ENCODE measurements at regions not wholly inside any gene's neighbourhood (a gene's known extent, or its start where the extent isn't known, plus 50 kb on each side); places are given as distances from the start of the nearest gene placed in this dataset.
"Not testable (repeated sequence)": the region's sequence is repeated elsewhere in the genome, so short reads cannot be mapped to it uniquely, and the experiment has no call there.

DNA sequence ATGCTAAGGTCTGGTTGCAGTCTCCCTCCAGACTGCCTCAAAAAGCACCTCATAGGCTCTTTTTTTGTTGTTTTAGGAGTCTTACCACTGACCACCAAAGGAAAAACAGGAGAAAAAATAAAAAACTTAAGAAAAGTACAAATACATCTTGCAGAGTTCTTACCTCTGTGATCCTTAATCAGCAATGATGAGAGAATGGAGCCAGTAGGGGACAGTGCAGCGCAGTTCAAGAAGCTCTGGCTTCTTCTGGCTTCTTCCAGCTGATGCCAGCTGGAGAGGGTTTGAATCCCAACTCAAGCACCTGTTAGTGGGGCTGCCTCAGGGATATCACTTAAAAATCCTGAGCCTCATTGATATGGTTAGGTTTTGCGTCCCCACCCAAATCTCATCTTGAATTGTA is 223.3 kb upstream of the ISX start:
- FAIRE-seq (no peak), ATAC-seq (no peak), DNase-seq (ENCODE audit: low read depth in 1 of 2, low spot score in 1 of 2) (no peak)
- H3K27ac ChIP-seq, result no peak overlapping the region
- H3K4me3 ChIP-seq, result no peak overlapping the region
- ChIA-PET CTCF (no interaction called here), POLR2A (no interaction called here)
- TF ChIP-seq RFX5 (IDR thresholded peaks at IDR 0.05) (no peak), POLR2AphosphoS2 (conservative IDR thresholded peaks at IDR 0.05; ENCODE audit: low read length) (no peak), EHF (CRISPR knock-in tag; IDR thresholded peaks at IDR 0.05) (no peak), PHF8 (IDR thresholded peaks at IDR 0.05; ENCODE audit: borderline replicate concordance, low read depth) (no peak), GATA3 (IDR thresholded peaks at IDR 0.05; ENCODE audit: borderline replicate concordance) (no peak), MYC (IDR thresholded peaks at IDR 0.05; ENCODE audit: borderline replicate concordance, low read length) (no peak), JUNB (IDR thresholded peaks at IDR 0.05) (no peak), ESRRA (IDR thresholded peaks at IDR 0.05; ENCODE audit: borderline replicate concordance, low read length) (no peak), HOXB5 (CRISPR knock-in tag; IDR thresholded peaks at IDR 0.05) (no peak), CBX2 (IDR thresholded peaks at IDR 0.05; ENCODE audit: borderline replicate concordance, low read depth) (no peak), MAZ (IDR thresholded peaks at IDR 0.05; ENCODE audit: borderline replicate concordance, low read depth, low read length) (no peak), EHMT2 (IDR thresholded peaks at IDR 0.05; ENCODE audit: low read depth) (no peak), ZC3H11A (IDR thresholded peaks at IDR 0.05) (no peak), NPAS2 (CRISPR knock-in tag; IDR thresholded peaks at IDR 0.05; ENCODE audit: borderline replicate concordance) (no peak), ZFP36 (IDR thresholded peaks at IDR 0.05; ENCODE audit: borderline replicate concordance, partially characterized antibody) (no peak)
- TF ChIP-seq, protein P1, sequence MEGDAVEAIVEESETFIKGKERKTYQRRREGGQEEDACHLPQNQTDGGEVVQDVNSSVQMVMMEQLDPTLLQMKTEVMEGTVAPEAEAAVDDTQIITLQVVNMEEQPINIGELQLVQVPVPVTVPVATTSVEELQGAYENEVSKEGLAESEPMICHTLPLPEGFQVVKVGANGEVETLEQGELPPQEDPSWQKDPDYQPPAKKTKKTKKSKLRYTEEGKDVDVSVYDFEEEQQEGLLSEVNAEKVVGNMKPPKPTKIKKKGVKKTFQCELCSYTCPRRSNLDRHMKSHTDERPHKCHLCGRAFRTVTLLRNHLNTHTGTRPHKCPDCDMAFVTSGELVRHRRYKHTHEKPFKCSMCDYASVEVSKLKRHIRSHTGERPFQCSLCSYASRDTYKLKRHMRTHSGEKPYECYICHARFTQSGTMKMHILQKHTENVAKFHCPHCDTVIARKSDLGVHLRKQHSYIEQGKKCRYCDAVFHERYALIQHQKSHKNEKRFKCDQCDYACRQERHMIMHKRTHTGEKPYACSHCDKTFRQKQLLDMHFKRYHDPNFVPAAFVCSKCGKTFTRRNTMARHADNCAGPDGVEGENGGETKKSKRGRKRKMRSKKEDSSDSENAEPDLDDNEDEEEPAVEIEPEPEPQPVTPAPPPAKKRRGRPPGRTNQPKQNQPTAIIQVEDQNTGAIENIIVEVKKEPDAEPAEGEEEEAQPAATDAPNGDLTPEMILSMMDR (IDR thresholded peaks at IDR 0.05), result no peak
- TF ChIP-seq, protein P2, sequence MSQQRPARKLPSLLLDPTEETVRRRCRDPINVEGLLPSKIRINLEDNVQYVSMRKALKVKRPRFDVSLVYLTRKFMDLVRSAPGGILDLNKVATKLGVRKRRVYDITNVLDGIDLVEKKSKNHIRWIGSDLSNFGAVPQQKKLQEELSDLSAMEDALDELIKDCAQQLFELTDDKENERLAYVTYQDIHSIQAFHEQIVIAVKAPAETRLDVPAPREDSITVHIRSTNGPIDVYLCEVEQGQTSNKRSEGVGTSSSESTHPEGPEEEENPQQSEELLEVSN (IDR thresholded peaks at IDR 0.05; ENCODE audit: borderline replicate concordance, low read depth), result no peak
- TF ChIP-seq, protein P3, sequence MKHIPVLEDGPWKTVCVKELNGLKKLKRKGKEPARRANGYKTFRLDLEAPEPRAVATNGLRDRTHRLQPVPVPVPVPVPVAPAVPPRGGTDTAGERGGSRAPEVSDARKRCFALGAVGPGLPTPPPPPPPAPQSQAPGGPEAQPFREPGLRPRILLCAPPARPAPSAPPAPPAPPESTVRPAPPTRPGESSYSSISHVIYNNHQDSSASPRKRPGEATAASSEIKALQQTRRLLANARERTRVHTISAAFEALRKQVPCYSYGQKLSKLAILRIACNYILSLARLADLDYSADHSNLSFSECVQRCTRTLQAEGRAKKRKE (CRISPR knock-in tag; IDR thresholded peaks at IDR 0.05; ENCODE audit: low read depth), result no peak
- TF ChIP-seq, protein P4, sequence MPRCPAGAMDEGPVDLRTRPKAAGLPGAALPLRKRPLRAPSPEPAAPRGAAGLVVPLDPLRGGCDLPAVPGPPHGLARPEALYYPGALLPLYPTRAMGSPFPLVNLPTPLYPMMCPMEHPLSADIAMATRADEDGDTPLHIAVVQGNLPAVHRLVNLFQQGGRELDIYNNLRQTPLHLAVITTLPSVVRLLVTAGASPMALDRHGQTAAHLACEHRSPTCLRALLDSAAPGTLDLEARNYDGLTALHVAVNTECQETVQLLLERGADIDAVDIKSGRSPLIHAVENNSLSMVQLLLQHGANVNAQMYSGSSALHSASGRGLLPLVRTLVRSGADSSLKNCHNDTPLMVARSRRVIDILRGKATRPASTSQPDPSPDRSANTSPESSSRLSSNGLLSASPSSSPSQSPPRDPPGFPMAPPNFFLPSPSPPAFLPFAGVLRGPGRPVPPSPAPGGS (IDR thresholded peaks at IDR 0.05), result no peak
- H3K4me1 ChIP-seq, result no peaks in the 10 kb centered on the region
- no peak overlapping the region for H3K4me2 ChIP-seq
- H3K9me3 ChIP-seq, result no peaks in the 10 kb centered on the region
- WGBS (ENCODE audit: missing lambda C conversion rate), result 23% methylated on average over 2 of the region's 2 CpGs

DNA sequence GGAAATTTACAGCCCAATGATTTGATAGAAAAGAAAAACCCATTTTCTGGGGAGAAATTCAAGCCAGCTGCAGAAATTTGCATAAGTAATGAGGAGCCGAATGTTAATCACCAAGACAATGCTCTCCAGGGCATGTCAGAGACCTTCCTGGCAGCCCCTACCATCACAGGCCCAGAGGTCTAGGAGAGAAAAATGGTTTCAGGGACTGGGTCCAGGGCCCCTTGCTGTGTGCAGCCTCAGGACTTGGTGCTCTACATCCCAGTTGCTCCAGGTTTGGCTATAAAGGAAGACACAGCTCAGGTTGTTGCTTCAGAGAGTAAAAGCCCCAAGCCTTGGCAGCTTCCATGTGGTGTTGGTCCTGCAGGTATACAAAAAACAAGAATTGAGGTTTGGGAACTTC is 222.2 kb upstream of the ISX start:
- ATAC-seq, FAIRE-seq: not testable (repeated sequence)

DNA sequence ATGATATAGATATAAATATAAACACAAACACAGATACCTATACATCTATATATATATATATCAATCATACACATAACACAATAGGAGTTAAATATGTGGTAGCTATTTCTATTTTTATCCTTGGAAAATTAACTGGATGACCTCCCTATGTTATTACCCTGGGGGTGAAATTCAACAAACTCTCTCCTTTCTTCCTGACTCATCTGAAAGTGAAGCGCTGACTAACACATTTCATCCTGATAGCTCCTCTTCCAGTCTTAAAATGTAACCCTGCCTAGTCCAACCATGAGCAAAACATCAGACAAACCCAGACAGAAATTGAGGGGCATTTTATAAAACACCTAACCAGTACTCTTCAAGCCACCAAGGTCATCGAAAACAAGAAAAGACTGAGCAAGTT is 220.6 kb upstream of the ISX start:
- Histone ChIP-seq H3K27ac (no peak overlapping the region), H3K4me2 (no peak overlapping the region), H3K4me3 (no peak overlapping the region), H3K4me1 (no peaks in the 10 kb centered on the region), H3K9me3 (no peaks in the 10 kb centered on the region)
- FAIRE-seq (no peak), DNase-seq (ENCODE audit: low read depth in 1 of 2, low spot score in 1 of 2) (no peak), ATAC-seq (no peak)
- ChIA-PET CTCF (no interaction called here), POLR2A (no interaction called here)
- WGBS (ENCODE audit: missing lambda C conversion rate), result 8% methylated on average over 2 of the region's 2 CpGs
- TF ChIP-seq TFCP2L1 (CRISPR knock-in tag; IDR thresholded peaks at IDR 0.05) (no peak), RCOR1 (IDR thresholded peaks at IDR 0.05; ENCODE audit: low read depth, low read length) (no peak), CEBPB (IDR thresholded peaks at IDR 0.05) (no peak), JUNB (IDR thresholded peaks at IDR 0.05) (no peak), RARB (CRISPR knock-in tag; IDR thresholded peaks at IDR 0.05) (no peak), EP300 (IDR thresholded peaks at IDR 0.05) (no peak), CBX8 (IDR thresholded peaks at IDR 0.05) (no peak), CBX2 (IDR thresholded peaks at IDR 0.05; ENCODE audit: borderline replicate concordance, low read depth) (no peak)
- TF ChIP-seq, protein P5, sequence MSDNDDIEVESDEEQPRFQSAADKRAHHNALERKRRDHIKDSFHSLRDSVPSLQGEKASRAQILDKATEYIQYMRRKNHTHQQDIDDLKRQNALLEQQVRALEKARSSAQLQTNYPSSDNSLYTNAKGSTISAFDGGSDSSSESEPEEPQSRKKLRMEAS (IDR thresholded peaks at IDR 0.05), result no peak
- TF ChIP-seq, protein P6, sequence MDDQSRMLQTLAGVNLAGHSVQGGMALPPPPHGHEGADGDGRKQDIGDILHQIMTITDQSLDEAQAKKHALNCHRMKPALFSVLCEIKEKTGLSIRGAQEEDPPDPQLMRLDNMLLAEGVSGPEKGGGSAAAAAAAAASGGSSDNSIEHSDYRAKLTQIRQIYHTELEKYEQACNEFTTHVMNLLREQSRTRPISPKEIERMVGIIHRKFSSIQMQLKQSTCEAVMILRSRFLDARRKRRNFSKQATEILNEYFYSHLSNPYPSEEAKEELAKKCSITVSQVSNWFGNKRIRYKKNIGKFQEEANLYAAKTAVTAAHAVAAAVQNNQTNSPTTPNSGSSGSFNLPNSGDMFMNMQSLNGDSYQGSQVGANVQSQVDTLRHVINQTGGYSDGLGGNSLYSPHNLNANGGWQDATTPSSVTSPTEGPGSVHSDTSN (IDR thresholded peaks at IDR 0.05), result no peak
- TF ChIP-seq, protein P7, sequence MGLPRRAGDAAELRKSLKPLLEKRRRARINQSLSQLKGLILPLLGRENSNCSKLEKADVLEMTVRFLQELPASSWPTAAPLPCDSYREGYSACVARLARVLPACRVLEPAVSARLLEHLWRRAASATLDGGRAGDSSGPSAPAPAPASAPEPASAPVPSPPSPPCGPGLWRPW (IDR thresholded peaks at IDR 0.05), result no peak
- TF ChIP-seq, protein P2 (IDR thresholded peaks at IDR 0.05; ENCODE audit: borderline replicate concordance, low read depth), result no peak
- TF ChIP-seq, protein P3 (CRISPR knock-in tag; IDR thresholded peaks at IDR 0.05; ENCODE audit: low read depth), result no peak

More for the DNA sequence above, 222.2 kb upstream of the ISX start:
- H3K4me2 ChIP-seq; H3K4me3 ChIP-seq; H3K4me1 ChIP-seq; H3K9me3 ChIP-seq; CTCF ChIA-PET; H3K27ac ChIP-seq; POLR2A ChIA-PET; DNase-seq (ENCODE audit: low read depth in 1 of 2, low spot score in 1 of 2): not testable (repeated sequence)
- 0% methylated on average over 1 of the region's 1 CpG for WGBS (ENCODE audit: missing lambda C conversion rate)
